Astrocyte of the cerebellum (primary cell): ENCODE measurements at regions not wholly inside any gene's neighbourhood (a gene's known extent, or its start where the extent isn't known, plus 50 kb on each side); places are given as distances from the start of the nearest gene placed in this dataset.

ENCODE experiments used
- DNase-seq: peaks from one replicate; pipeline ENCODE4 v3.0.0-alpha.2; 2011; ENCODE audit warnings: low read depth
- H3K4me3 ChIP-seq: 2 replicates; pipeline ENCODE4 v1.5.1; 2011; ENCODE audit warnings: mild to moderate bottlenecking, low read depth, low read length, moderate library complexity
- CTCF ChIP-seq: IDR thresholded peaks from 2 replicates; pipeline ENCODE4 v1.5.1; 2012; ENCODE audit warnings: low read length, low read depth, moderate library complexity, mild to moderate bottlenecking; ENCODE audit errors: missing control alignments
- in situ Hi-C: cut with HindIII; loops from 2 replicates; pipeline ENCODE4 v1.10.0; 2017; ENCODE audit warnings: low sequenced_read_pairs

GRCh38 chr3:135706758-135707375 lies 258.7 kb upstream of the PPP2R3A start:
- no peak overlapping the region for H3K4me3 ChIP-seq
- no peak for TF ChIP-seq CTCF
- in situ Hi-C loops = loop anchor here (5.0 kb wide), 1 partner anchor 80 kb away; no protein-coding TSS in a partner anchor
- DNase-seq = no peak

GRCh38 chr3:135719449-135719848 lies 246.1 kb upstream of the PPP2R3A start:
- H3K4me3 ChIP-seq = no peak overlapping the region
- in situ Hi-C loops = no loop called here
- DNase-seq = no peak
- TF ChIP-seq CTCF = no peak

- TF ChIP-seq CTCF = no peak
- no peak overlapping the region for H3K4me3 ChIP-seq
- DNase-seq = no peak
- in situ Hi-C loops = no loop called here
Observed at GRCh38 chr3:135728007-135728721, 237.4 kb upstream of the PPP2R3A start.

- no peak for DNase-seq
- in situ Hi-C loops = no loop called here
- H3K4me3 ChIP-seq = no peak overlapping the region
- no peak for TF ChIP-seq CTCF
Observed at GRCh38 chr3:135731546-135731945, 234.0 kb upstream of the PPP2R3A start.

GRCh38 chr3:135736740-135737139 lies 228.8 kb upstream of the PPP2R3A start:
- no peak overlapping the region for H3K4me3 ChIP-seq
- in situ Hi-C loops = no loop called here
- DNase-seq = no peak
- TF ChIP-seq CTCF = no peak

- in situ Hi-C loops = no loop called here
- no peak overlapping the region for H3K4me3 ChIP-seq
- DNase-seq = no peak
- TF ChIP-seq CTCF = no peak
Observed at GRCh38 chr3:135739779-135740178, 225.7 kb upstream of the PPP2R3A start.
